Esophagus muscularis mucosa (tissue), 4 donors: ENCODE measurements at regions not wholly inside any gene's neighbourhood (a gene's known extent, or its start where the extent isn't known, plus 50 kb on each side); places are given as distances from the start of the nearest gene placed in this dataset.

ENCODE experiments used
- DNase-seq: peaks from one replicate; pipeline ENCODE4 v3.0.0-alpha.2; 2017; ENCODE audit errors: extremely low spot score
- H3K27ac ChIP-seq, 4 donors: fragments of 200-600 bp; sonication (generic); replicated peaks in 1 of 4; 1 replicate in 3 of 4; 2 replicates in 1 of 4; pipeline ENCODE4 v1.5.1; 2016 to 2019; ENCODE audit warnings: mild to moderate bottlenecking in 1 of 4
- H3K27me3 ChIP-seq, 4 donors: fragments of 200-600 bp; sonication (generic); one replicate each; pipeline versions ENCODE4 v1.5.1 to v1.6.0; 2016 to 2019
- H3K36me3 ChIP-seq, 4 donors: fragments of 200-600 bp; sonication (generic); one replicate each; pipeline ENCODE4 v1.5.1; 2016 to 2019
- H3K4me1 ChIP-seq, 4 donors: fragments of 200-600 bp; sonication (generic); one replicate each; pipeline ENCODE4 v1.5.1; 2016 to 2019
- H3K4me3 ChIP-seq, 4 donors: fragments of 200-600 bp; sonication (generic); 1 replicate in 2 of 4; 2 replicates in 2 of 4; pipeline ENCODE4 v1.5.1; 2016 to 2019; ENCODE audit warnings: mild to moderate bottlenecking in 4 of 4, moderate library complexity in 1 of 4
- H3K9me3 ChIP-seq, 4 donors: fragments of 200-600 bp; sonication (generic); 1 replicate in 3 of 4; 2 replicates in 1 of 4; pipeline ENCODE4 v1.5.1; 2016 to 2019
- EP300 ChIP-seq: sonication (generic); formaldehyde crosslinking; IDR thresholded peaks from one replicate; pipeline ENCODE4 v1.6.1; 2017; ENCODE audit warnings: antibody characterized with exemption
- POLR2A ChIP-seq: fragments of 450-650 bp; IDR thresholded peaks from one replicate; pipeline ENCODE4 v1.6.1; 2017; ENCODE audit warnings: antibody characterized with exemption, moderate library complexity, mild to moderate bottlenecking, low read depth
- POLR2AphosphoS5 ChIP-seq, 2 donors: sonication (generic); formaldehyde crosslinking; IDR thresholded peaks; one replicate each; pipeline ENCODE4 v1.6.1; 2017; ENCODE audit warnings: antibody characterized with exemption in 2 of 2
- WGBS: methylation state at CpG from one replicate; pipeline ENCODE4 v1.1.5; 2018; 5-methylcytosine and 5-hydroxymethylcytosine counted together
- intact Hi-C: fragments of 100-400 bp; cut with DNase I; formaldehyde crosslinking; loops from one replicate; pipeline ENCODE4 v1.15.1; 2023
- TF ChIP-seq, protein P1 (sequence below), 3 experiments: fragments of 200-600 bp in 2 of 3; fragments of 450-650 bp in 1 of 3; sonication (generic) in 2 of 3; IDR thresholded peaks; one replicate each; pipeline ENCODE4 v1.5.1; 2017 to 2019; ENCODE audit warnings: antibody characterized with exemption in 3 of 3, mild to moderate bottlenecking in 2 of 3, moderate library complexity in 1 of 3

DNA sequence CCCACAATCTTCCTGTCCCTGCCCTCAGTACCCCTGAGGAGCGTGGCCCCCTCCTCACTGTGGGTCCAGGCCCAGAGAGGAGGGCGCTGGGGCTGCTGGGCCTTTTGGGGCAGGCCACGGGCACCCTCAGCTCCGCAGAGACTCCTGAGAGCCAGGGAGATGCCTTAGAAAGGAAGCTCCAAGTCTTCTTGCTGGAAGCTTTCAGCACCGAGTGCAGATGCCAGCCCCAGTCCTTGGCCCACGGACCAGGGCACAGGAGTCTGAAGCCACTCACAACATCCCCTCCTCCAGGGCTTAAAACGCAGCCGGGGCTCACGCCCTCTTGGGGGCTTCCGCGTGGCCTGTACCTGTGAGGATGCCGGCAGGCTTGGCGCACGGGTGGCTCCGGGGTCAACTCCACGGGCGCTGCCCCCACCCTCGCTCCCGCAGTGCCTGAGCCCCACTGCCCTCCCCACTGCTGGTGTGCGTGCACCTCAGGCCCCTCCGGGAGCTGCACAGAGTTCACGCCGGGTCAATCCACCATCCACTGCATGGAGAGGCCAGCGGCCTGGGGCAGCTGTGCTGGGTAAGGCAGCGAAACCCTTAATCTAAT is 72.1 kb upstream of the CTDP1 start:
- Histone ChIP-seq H3K9me3 (no peaks in the 10 kb centered on the region), H3K4me3 (no peak overlapping the region), H3K36me3 (no peaks in the 10 kb centered on the region), H3K27ac (no peak overlapping the region), H3K4me1 (peaks cover 0 to 11% (median 2%) of the 10 kb centered on the region in 4 donors), H3K27me3 (peaks cover 0 to 43% (median 0%) of the 10 kb centered on the region in 4 donors)
- DNase-seq, result no peak
- TF ChIP-seq POLR2AphosphoS5 (IDR thresholded peaks at IDR 0.05), result no peak
- TF ChIP-seq POLR2A, result no peak
- 93% methylated on average over 13 of the region's 25 CpGs for WGBS
- intact Hi-C loops, result no loop called here

DNA sequence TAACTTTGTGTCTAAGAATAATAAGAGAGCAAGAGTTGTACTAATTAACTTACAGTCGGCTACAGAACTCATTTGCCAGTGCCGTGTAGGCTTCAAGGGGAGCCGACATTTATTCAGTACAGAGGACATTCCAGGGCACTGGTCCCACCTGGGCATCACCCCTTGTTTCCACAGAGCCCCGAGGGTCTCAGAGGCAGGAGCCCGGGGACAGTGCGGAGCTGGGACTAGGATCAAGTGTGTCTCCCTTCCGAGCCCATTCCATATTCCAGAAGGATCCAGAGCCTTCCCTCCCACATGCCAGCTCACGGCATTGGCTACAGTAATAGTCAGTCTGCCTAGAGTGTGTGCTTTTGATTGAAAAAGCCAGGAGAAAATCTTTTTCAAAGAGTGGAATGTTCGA is 71.5 kb upstream of the CTDP1 start:
- WGBS, result 83% methylated on average over 9 of the region's 9 CpGs
- H3K4me1 ChIP-seq, result peaks cover 0 to 11% (median 0%) of the 10 kb centered on the region in 4 donors
- DNase-seq, result no peak
- TF ChIP-seq, protein P1, sequence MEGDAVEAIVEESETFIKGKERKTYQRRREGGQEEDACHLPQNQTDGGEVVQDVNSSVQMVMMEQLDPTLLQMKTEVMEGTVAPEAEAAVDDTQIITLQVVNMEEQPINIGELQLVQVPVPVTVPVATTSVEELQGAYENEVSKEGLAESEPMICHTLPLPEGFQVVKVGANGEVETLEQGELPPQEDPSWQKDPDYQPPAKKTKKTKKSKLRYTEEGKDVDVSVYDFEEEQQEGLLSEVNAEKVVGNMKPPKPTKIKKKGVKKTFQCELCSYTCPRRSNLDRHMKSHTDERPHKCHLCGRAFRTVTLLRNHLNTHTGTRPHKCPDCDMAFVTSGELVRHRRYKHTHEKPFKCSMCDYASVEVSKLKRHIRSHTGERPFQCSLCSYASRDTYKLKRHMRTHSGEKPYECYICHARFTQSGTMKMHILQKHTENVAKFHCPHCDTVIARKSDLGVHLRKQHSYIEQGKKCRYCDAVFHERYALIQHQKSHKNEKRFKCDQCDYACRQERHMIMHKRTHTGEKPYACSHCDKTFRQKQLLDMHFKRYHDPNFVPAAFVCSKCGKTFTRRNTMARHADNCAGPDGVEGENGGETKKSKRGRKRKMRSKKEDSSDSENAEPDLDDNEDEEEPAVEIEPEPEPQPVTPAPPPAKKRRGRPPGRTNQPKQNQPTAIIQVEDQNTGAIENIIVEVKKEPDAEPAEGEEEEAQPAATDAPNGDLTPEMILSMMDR (IDR thresholded peaks at IDR 0.05), result no peak
- TF ChIP-seq POLR2AphosphoS5 (IDR thresholded peaks at IDR 0.05) (no peak), POLR2A (no peak), EP300 (no peak)
- no peak overlapping the region for H3K4me3 ChIP-seq
- H3K36me3 ChIP-seq, result no peaks in the 10 kb centered on the region
- H3K9me3 ChIP-seq, result no peaks in the 10 kb centered on the region
- peaks cover 0 to 43% (median 0%) of the 10 kb centered on the region in 4 donors for H3K27me3 ChIP-seq
- intact Hi-C loops, result no loop called here
- H3K27ac ChIP-seq, result no peak overlapping the region

DNA sequence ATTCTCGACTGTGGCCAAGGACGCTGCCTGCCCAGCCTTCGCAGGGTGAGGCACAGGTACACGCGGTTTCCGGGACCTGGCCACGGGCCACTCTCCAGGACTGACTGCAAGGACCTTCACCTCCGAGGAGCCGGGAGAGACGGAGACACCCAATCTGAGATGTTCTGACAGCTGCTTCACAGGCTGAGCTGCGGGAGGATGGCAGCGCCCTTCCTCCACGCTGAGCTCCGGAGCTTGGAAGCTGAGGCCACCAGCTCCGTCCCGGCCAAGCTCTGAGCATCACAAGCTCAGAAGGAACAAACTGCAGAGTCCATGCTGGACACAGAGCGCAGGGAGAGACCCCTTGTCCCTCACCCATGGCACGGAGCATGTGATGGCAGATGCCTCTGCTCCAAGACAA is 71.1 kb upstream of the CTDP1 start:
- H3K27ac ChIP-seq, result no peak overlapping the region
- H3K27me3 ChIP-seq, result peaks cover 0 to 45% (median 0%) of the 10 kb centered on the region in 4 donors
- intact Hi-C loops, result no loop called here
- no peak overlapping the region for H3K4me3 ChIP-seq
- peaks cover 0 to 11% (median 0%) of the 10 kb centered on the region in 4 donors for H3K4me1 ChIP-seq
- TF ChIP-seq POLR2A, result no peak
- TF ChIP-seq POLR2AphosphoS5 (IDR thresholded peaks at IDR 0.05), result no peak
- TF ChIP-seq EP300, result no peak
- TF ChIP-seq, protein P1 (IDR thresholded peaks at IDR 0.05), result no peak
- WGBS, result 88% methylated on average over 9 of the region's 18 CpGs
- no peak for DNase-seq
- H3K9me3 ChIP-seq, result no peaks in the 10 kb centered on the region
- H3K36me3 ChIP-seq, result no peaks in the 10 kb centered on the region

DNA sequence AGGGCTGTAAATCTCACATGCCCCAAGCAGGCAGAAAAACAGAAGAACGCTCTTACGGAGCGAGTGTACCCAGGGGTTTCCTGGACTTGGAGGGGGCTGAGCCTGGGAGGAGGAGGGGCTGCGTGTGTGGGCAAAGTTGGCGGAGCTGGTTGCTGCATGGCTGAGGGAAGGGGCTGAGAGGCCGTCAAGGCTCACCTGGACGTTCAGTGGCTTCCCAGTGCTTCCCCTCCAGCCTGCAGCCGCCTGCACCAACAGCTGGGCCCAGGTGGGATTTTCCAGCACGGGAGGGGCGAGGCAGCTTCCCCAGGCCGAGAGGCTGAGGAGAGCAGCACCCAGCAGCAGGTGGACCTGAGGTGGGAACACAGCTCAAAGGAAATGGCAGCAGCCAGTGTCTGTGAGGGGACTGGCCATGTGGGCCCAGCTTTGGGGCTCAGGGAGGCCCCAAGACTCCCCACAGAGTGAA is 70.6 kb upstream of the CTDP1 start:
- Histone ChIP-seq H3K4me3 (no peak overlapping the region), H3K27me3 (peaks cover 0 to 45% (median 0%) of the 10 kb centered on the region in 4 donors), H3K36me3 (no peaks in the 10 kb centered on the region), H3K9me3 (no peaks in the 10 kb centered on the region), H3K4me1 (peaks cover 0 to 11% (median 0%) of the 10 kb centered on the region in 4 donors), H3K27ac (no peak overlapping the region)
- no peak for TF ChIP-seq POLR2AphosphoS5 (IDR thresholded peaks at IDR 0.05)
- no peak for TF ChIP-seq POLR2A
- TF ChIP-seq EP300, result no peak
- TF ChIP-seq, protein P1 (IDR thresholded peaks at IDR 0.05), result no peak
- DNase-seq, result no peak
- WGBS, result 81% methylated on average over 11 of the region's 11 CpGs
- intact Hi-C loops, result no loop called here

DNA sequence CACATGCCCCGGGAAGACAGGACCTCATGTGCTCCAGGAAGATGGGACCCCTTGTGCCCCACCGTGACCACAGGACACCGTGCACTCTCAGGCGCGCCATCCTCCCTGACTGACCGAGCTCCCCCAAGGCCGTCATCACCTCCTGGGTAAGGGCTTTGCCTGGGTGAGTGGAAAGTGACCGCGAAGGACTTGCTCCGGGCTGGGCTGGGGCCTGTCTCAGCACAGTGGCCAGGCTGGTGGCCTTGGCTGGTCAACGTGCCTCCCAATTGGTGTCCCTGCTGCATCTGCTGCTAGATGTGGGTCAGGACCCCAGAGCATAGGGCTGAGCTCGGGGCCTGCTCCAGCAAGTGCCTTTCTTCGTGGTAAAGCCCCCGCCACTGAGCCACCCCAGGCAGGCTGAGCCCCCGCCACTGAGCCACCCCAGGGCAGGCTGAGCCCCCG is 69.7 kb upstream of the CTDP1 start:
- H3K36me3 ChIP-seq, result no peaks in the 10 kb centered on the region
- H3K9me3 ChIP-seq, result no peaks in the 10 kb centered on the region
- peaks cover 0 to 11% (median 0%) of the 10 kb centered on the region in 4 donors for H3K4me1 ChIP-seq
- 95% methylated on average over 9 of the region's 16 CpGs for WGBS
- DNase-seq, result no peak
- no peak overlapping the region for H3K4me3 ChIP-seq
- peaks cover 0 to 44% (median 0%) of the 10 kb centered on the region in 4 donors for H3K27me3 ChIP-seq
- no peak overlapping the region for H3K27ac ChIP-seq
- TF ChIP-seq POLR2A, result no peak
- no peak for TF ChIP-seq EP300
- no peak for TF ChIP-seq POLR2AphosphoS5 (IDR thresholded peaks at IDR 0.05)
- TF ChIP-seq, protein P1 (IDR thresholded peaks at IDR 0.05), result no peak
- intact Hi-C loops, result no loop called here
